ENCODE measurements at regions not wholly inside any gene's neighbourhood (a gene's known extent, or its start where the extent isn't known, plus 50 kb on each side); places are given as distances from the start of the nearest gene placed in this dataset.

DNA sequence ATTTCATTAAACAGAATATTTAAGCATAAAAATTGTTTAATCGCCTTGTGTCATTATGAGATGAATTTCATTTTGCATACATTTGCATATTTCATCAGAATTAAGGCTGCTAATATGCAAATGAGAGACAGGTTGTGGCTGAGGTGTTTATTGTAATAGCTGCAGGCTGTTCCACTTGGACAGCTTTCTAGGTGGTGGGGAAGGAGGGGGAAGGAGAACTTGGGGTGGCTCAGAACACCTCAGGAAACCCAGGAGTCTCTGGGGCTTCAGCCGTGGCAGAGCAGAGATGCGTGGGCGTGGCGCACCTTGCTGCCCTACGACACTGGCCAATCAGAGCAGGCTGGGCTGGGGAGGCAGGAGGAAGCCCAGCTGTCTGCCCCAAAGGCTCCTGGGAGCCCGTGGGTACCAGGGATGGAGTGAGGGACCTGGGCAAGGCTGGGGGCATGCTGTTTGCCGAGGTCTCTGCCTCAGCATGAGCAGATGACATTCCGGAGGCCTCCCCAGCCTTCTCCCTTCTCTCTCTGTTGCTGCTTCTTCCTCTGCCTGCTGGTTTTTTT lies 542.9 kb downstream of the MN1 start:
- H3K27ac ChIP-seq: no peak overlapping the region
- peaks cover 0 to 4% (median 0%) of the 10 kb centered on the region in 4 donors for H3K9me3 ChIP-seq
- H3K4me1 ChIP-seq: no peaks in the 10 kb centered on the region
- TF ChIP-seq CTCF (IDR thresholded peaks at IDR 0.05): no peak
- no peak for TF ChIP-seq POLR2A (IDR thresholded peaks at IDR 0.05)
- no peaks in the 10 kb centered on the region for H3K27me3 ChIP-seq
- no peaks in the 10 kb centered on the region for H3K36me3 ChIP-seq
- H3K4me3 ChIP-seq: no peak overlapping the region
- no peak for DNase-seq

- Histone ChIP-seq H3K4me1 (no peaks in the 10 kb centered on the region), H3K36me3 (no peaks in the 10 kb centered on the region), H3K27me3 (no peaks in the 10 kb centered on the region), H3K4me3 (no peak overlapping the region), H3K9me3 (peaks cover 0 to 4% (median 0%) of the 10 kb centered on the region in 4 donors), H3K27ac (no peak overlapping the region)
- TF ChIP-seq CTCF (IDR thresholded peaks at IDR 0.05): no peak
- no peak for TF ChIP-seq POLR2A (IDR thresholded peaks at IDR 0.05)
- no peak for DNase-seq
Observed at GRCh38 chr22:27259433-27259832, 542.1 kb downstream of the MN1 start.

- Histone ChIP-seq H3K4me3 (no peak overlapping the region), H3K36me3 (no peaks in the 10 kb centered on the region), H3K27ac (no peak overlapping the region), H3K27me3 (no peaks in the 10 kb centered on the region), H3K9me3 (peaks cover 0 to 4% (median 0%) of the 10 kb centered on the region in 4 donors), H3K4me1 (no peaks in the 10 kb centered on the region)
- DNase-seq: no peak
- TF ChIP-seq CTCF (IDR thresholded peaks at IDR 0.05): no peak
- TF ChIP-seq POLR2A (IDR thresholded peaks at IDR 0.05): no peak
Observed at GRCh38 chr22:27260087-27260698, 541.4 kb downstream of the MN1 start.

- H3K4me3 ChIP-seq: no peak overlapping the region
- H3K27me3 ChIP-seq: no peaks in the 10 kb centered on the region
- no peak overlapping the region for H3K27ac ChIP-seq
- no peaks in the 10 kb centered on the region for H3K9me3 ChIP-seq
- no peak for TF ChIP-seq CTCF (IDR thresholded peaks at IDR 0.05)
- no peak for TF ChIP-seq POLR2A (IDR thresholded peaks at IDR 0.05)
- no peaks in the 10 kb centered on the region for H3K36me3 ChIP-seq
- DNase-seq: no peak
- H3K4me1 ChIP-seq: no peaks in the 10 kb centered on the region
Observed at GRCh38 chr22:27262361-27262760, 539.2 kb downstream of the MN1 start.

DNA sequence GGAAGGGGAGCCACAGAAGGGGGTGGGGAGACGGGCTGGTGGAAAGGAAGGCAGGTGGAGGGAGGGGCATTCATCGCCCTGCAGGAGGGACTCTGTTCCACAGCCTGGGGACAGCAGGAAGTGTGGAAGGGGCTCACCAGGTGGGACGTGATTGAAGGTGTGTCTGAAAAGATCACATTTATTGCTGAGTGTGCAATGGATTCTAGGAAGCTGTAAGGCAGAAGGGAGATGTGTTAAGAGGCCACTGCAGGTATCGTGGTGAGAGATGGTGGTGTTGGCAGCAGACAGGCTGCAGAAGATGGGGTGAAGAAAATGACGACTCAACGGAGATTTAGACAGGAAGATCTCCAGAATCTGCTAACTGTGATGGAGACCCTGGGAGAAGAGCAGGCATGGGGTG lies 537.4 kb downstream of the MN1 start:
- H3K9me3 ChIP-seq: no peaks in the 10 kb centered on the region
- H3K4me3 ChIP-seq: no peak overlapping the region
- H3K27me3 ChIP-seq: no peaks in the 10 kb centered on the region
- no peaks in the 10 kb centered on the region for H3K36me3 ChIP-seq
- no peaks in the 10 kb centered on the region for H3K4me1 ChIP-seq
- no peak overlapping the region for H3K27ac ChIP-seq
- DNase-seq: no peak
- TF ChIP-seq POLR2A (IDR thresholded peaks at IDR 0.05) (no peak), CTCF (IDR thresholded peaks at IDR 0.05) (no peak)

Measured in Peyer's patch (tissue), 4 donors.